ENCODE measurements at regions not wholly inside any gene's neighbourhood (a gene's known extent, or its start where the extent isn't known, plus 50 kb on each side); places are given as distances from the start of the nearest gene placed in this dataset.
A peak's percentile ranks its signal among the peaks of the same experiment; 100 is the strongest.

- in situ Hi-C loops (cut with MboI; ENCODE audit: low pct_unique_long_range_greater_than_20kb, low sequenced_read_pairs, unreplicated experiment): no loop called here
- TF ChIP-seq, protein P1, sequence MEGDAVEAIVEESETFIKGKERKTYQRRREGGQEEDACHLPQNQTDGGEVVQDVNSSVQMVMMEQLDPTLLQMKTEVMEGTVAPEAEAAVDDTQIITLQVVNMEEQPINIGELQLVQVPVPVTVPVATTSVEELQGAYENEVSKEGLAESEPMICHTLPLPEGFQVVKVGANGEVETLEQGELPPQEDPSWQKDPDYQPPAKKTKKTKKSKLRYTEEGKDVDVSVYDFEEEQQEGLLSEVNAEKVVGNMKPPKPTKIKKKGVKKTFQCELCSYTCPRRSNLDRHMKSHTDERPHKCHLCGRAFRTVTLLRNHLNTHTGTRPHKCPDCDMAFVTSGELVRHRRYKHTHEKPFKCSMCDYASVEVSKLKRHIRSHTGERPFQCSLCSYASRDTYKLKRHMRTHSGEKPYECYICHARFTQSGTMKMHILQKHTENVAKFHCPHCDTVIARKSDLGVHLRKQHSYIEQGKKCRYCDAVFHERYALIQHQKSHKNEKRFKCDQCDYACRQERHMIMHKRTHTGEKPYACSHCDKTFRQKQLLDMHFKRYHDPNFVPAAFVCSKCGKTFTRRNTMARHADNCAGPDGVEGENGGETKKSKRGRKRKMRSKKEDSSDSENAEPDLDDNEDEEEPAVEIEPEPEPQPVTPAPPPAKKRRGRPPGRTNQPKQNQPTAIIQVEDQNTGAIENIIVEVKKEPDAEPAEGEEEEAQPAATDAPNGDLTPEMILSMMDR (IDR thresholded peaks at IDR 0.05; ENCODE audit: extremely low read depth, insufficient read depth, missing control alignments): no peak
- DNase-seq (ENCODE audit: low spot score): no peak
These were observed 455.0 kb downstream of the PCNX1 start for GRCh38 chr14:71362282-71362681.

GRCh38 chr14:71362920-71363584, 455.8 kb downstream of the PCNX1 start:
- DNase-seq (ENCODE audit: low spot score): no peak
- TF ChIP-seq, protein P1 (IDR thresholded peaks at IDR 0.05; ENCODE audit: extremely low read depth, insufficient read depth, missing control alignments): no peak
- in situ Hi-C loops (cut with MboI; ENCODE audit: low pct_unique_long_range_greater_than_20kb, low sequenced_read_pairs, unreplicated experiment): no loop called here

GRCh38 chr14:71363946-71364925, 457.0 kb downstream of the PCNX1 start:
- TF ChIP-seq, protein P1 (IDR thresholded peaks at IDR 0.05; ENCODE audit: extremely low read depth, insufficient read depth, missing control alignments): no peak
- no peak for DNase-seq (ENCODE audit: low spot score)
- in situ Hi-C loops (cut with MboI; ENCODE audit: low pct_unique_long_range_greater_than_20kb, low sequenced_read_pairs, unreplicated experiment): no loop called here

GRCh38 chr14:71365361-71365760, 458.1 kb downstream of the PCNX1 start:
- no peak for DNase-seq (ENCODE audit: low spot score)
- TF ChIP-seq, protein P1 (IDR thresholded peaks at IDR 0.05; ENCODE audit: extremely low read depth, insufficient read depth, missing control alignments): no peak
- in situ Hi-C loops (cut with MboI; ENCODE audit: low pct_unique_long_range_greater_than_20kb, low sequenced_read_pairs, unreplicated experiment): no loop called here

DNA sequence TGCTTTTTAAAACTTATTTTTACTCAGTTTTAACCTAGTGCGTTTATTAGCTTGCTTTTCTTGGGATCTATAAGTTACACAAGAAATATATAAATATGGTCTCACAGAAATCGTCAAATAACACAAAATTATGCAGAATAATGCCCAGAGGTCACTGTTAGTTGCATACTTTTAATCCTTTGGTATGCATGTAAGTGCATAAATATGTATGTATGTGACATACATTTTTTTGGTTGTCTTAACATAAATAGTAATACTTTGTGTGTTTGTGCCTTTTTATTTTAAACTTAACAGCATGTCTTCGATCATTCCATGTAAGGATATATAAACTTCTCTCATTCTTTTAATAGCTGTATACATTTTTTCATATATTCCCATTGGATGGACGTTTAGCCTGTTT, 459.6 kb downstream of the PCNX1 start:
- in situ Hi-C loops (cut with MboI; ENCODE audit: low pct_unique_long_range_greater_than_20kb, low sequenced_read_pairs, unreplicated experiment): no loop called here
- DNase-seq (ENCODE audit: low spot score): no peak
- TF ChIP-seq, protein P1 (IDR thresholded peaks at IDR 0.05; ENCODE audit: extremely low read depth, insufficient read depth, missing control alignments): no peak

DNA sequence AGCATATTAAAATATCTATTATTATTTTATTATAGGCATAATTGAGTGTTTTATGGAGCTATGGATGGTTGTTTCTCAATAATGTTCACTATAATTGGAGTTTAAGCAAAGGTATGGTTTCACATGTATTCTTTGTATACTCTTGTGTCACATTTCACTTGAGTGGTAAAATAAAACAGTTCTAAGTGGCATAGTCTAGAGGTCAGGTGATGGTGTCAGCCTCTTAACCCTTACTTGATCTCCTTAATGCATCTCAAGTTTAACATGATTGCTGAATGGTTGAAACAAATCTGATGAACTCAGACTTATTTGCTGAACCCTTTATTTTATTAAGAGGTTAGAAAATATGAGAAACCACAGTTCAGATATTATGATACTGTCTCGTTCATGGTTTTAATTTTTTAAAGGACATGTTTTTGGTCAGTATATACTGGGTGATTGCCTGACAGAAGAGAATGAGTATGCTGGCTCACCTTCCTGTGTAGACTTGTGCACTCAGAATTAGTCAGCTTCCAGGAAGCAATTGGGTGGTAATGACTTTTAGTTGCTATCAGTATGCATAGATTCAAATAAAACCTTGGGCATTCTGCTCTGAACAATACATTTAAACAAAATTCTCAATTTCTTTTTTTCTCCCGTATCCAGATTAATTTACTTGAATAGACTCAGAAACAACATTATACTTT, 464.6 kb downstream of the PCNX1 start:
- in situ Hi-C loops (cut with MboI; ENCODE audit: low pct_unique_long_range_greater_than_20kb, low sequenced_read_pairs, unreplicated experiment): no loop called here
- peak; percentile 48 for DNase-seq (ENCODE audit: low spot score)
- TF ChIP-seq, protein P1 (IDR thresholded peaks at IDR 0.05; ENCODE audit: extremely low read depth, insufficient read depth, missing control alignments): no peak
